GF-D8 (cell line): ENCODE measurements at regions not wholly inside any gene's neighbourhood (a gene's known extent, or its start where the extent isn't known, plus 50 kb on each side); places are given as distances from the start of the nearest gene placed in this dataset.

Source experiments
- DNase-seq: peaks from one replicate; lab custom pipeline; 2025; lab: John Stamatoyannopoulos, UW

DNA sequence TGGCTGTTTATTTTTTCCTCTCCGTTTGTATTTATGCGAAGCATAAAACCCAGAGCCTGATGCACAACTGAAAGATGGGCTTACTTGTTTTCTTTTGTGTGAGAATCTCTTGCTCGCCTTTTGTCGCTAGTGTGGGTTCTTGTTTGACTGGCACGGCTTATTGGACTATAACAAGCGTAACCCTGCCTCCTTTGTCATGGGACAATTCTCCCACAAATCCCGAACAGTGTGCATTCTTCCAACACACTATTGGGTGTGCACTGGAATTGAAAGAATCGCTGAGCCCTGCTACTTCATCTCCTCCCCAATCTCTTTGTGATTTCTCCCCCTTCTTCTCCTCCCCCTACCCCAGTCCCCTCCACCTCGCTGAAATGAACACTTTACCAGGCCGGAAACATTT lies 110.8 kb downstream of the ZIC5 start:
- no peak for DNase-seq

- DNase-seq, result no peak
Observed at GRCh38 chr13:99859178-99860177, 112.1 kb downstream of the ZIC5 start.

- DNase-seq, result no peak
Observed at GRCh38 chr13:99857738-99858137, 113.8 kb downstream of the ZIC5 start.

DNA sequence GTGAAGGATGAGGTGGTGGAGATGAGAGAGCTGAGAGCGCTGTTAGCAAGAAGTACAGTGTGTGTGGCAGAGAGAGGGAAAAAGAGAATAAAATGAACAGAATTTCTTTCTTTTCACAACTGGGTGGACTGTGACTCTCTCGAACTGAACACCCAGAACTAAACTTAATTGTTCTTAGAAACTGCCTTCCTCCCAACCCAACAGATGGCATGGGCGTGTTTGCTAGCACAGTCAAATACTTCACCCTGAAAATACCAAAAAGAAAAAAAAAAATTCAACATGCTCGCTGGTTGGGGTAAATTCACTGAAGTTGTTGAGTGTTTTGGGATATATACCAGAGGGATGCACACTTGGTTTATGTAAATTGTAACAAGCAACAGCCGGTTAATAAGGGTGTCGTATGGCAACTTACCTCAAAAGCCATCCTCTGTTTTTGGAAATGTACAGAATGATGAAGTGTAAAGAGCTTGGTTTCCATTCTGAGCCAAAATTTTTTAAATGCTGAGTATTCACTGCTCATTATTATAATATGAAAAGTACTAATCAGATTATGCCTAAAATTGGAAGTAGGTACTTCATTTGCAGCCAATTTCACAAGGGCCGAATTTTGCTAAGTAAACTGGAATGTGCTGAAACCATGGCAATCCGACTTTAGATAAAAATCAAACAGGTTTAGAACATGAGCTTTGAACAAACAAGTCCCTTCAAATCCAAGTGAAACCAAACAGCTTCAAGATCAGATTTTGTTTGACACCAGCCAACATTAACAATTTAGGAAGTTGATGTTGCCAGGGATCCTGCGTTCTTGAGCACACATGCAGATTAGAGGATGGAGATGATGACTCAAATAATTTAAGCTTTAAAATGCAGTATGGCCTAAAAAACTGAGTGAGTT lies 115.8 kb downstream of the ZIC5 start:
- DNase-seq, result no peak

DNA sequence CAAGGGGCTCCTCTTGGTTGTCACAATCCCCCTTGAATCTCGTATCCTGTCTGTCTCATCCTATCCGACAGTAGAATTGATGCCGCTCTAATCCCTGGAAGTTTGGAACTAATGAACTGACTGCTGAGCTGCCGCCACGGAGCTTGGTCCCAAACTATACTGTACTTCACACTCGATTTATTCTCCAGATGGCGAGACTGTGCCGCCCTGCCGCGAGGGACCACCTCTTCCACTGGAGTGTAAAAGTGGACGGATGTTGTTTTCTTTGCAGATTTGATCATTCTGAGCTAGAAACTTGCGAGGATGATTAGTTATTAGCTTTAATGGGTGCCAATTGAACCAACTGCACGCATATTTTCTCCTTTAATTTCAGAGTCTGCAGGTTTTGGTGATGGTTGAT lies 117.2 kb downstream of the ZIC5 start:
- no peak for DNase-seq

- DNase-seq, result no peak
Observed at GRCh38 chr13:99847318-99847750, 124.2 kb downstream of the ZIC5 start.

DNA sequence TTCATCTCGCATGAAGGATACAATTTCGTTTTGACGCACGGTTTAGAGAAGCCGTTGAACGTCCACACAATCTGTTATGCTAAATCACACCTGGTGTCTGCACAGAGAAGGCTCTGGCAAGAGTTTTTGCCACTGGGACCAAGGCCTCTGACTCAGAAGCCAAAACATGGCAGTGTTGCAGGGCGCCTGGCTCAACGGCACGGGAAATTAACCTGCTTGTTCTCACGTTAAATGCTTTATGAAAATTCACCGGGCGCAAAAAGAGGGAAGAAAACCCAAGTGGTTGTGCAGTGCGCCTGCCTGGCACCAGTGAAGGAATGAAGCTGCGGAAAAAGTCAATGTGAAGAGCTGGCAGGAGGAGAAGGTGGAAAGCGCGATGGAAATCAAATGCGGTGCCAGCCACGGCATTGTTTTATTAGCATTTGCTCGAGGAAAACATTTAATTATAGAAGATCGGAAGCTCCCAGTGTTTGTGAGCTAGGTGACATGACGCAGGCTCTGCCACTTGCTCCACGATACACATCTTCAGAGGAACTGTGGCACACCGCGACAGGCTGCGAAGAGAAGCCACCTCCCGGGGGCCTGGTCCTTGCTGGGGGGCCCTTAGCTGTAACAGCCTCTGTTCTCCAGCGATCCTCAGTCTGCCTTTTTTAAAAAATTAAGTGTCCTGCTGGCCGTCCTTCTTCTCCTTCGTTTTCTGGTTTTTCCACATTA lies 126.2 kb downstream of the ZIC5 start:
- DNase-seq, result no peak

DNA sequence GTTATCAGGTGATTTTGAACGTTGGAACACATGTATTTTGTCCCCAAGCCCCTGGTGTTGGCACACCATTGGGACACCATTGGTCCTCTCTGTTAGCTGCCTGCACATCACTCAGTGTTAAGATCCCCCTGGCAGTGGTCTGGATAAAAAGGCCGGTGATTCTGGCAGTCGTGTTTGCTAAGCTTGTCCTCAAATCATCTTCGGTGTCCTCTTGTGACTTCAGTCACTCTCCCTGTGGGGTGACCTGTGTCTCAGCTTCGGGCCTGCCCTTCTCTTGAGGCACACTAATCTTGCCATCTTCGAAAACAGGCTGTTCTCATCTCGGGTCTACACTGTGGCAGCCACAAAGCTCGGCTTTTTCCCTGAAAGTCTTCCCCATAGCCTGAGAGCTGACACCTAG lies 127.1 kb downstream of the ZIC5 start:
- DNase-seq, result no peak

GRCh38 chr13:99843872-99844271 lies 127.7 kb downstream of the ZIC5 start:
- DNase-seq, result no peak

GRCh38 chr13:99842405-99842804 lies 129.2 kb downstream of the ZIC5 start:
- DNase-seq, result no peak

DNA sequence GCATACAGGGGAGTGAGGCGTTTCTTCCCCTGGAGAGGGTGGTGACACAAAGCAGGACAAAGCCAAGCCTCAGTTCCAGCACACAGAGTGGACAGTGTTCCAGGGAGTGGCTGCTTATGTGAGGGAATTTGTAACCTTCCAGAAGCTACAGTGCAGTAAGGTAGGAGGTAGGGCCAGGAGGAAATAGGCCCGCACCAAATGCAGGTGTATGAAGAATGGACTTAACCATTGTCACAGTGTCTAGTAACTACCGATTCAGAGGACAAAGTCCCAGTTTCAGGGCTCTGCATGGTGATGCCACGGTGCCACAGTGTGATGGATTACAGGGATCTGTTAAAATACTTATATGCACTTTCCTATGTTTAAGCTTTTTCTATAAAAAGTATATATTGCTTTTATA lies 135.3 kb downstream of the ZIC5 start:
- no peak for DNase-seq

- no peak for DNase-seq
Observed at GRCh38 chr13:99835442-99835841, 136.1 kb downstream of the ZIC5 start.

GRCh38 chr13:99834246-99834645 lies 137.3 kb downstream of the ZIC5 start:
- DNase-seq, result no peak

GRCh38 chr13:99832347-99832746 lies 139.2 kb downstream of the ZIC5 start:
- no peak for DNase-seq

- no peak for DNase-seq
Observed at GRCh38 chr13:99830931-99831330, 140.6 kb downstream of the ZIC5 start.

GRCh38 chr13:99829593-99830239 lies 141.9 kb downstream of the ZIC5 start:
- DNase-seq, result no peak

DNA sequence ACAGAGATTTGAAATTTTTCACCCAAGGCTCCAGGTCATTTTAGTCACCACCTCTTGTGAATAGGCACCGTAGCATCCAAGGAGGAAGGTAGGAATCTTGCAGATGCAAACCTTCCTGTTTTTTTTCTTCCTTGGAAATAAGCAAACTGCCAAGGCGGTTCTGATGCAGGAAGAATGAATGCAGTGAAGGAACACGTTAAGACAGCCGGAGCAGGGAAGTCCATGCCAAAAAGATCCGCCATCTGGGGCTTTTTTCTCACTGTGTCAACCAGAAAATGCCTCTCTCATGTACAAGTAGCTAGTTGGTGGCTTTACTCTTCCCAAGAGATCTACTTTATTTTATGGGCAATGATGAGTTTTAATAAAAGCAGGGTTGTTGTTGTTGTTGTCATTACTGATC lies 142.4 kb downstream of the ZIC5 start:
- DNase-seq, result no peak

- no peak for DNase-seq
Observed at GRCh38 chr13:99828735-99829134, 142.8 kb downstream of the ZIC5 start.

- DNase-seq, result no peak
Observed at GRCh38 chr13:99828123-99828522, 143.4 kb downstream of the ZIC5 start.

DNA sequence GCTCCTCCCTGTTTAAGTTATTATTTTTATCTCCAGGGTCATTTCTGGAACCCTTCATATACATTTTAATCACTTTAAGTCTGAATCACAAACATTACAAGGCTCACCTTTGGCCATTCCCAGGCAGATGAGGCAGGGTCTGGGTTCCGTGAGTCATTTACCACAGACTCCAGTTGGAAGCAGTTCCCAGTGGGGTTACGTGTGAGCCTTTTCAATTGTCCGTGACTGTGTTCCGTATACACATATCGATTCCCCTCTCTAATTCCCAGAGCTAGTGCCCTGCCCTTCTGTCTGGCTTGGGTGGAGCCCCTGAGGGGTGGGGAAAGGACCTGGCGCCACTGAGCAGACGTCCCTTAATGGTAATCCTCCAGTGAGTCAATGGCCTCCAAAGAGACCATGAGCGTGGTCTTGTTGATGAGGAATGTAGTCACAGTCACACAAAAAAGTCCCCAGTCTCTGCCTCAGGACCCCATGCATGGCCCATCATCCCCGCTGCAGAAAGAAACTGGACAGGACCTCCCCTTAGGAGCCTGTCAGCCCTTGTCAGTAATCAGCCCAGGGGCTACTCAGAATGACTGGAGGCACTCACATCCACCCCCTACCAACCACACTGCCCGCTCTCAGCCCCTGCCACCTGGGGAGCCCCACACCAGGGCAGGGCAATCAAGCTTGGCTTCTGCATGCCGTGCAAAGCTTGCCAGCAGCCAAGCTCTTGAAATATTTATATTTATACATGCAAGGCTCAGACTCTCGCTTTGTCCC lies 144.4 kb downstream of the ZIC5 start:
- no peak for DNase-seq

DNA sequence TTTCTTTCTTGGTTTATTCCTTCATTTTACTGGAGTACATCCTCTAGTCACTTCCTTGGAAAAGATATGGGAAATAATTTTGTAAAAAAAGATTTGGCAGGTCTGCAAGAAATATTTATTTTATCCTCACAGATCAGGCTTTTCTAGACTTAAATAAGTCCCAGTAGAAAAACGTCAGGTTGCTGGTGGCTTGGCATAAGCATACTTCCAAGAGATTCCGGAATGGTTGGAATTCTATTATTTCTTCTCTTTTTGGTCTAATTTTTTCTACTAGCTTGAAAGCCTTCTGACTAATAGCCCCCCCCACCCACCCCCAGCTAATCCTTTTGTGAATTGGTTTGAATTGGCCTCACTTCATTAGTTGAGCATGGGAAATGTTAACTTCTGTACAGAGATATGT lies 147.6 kb downstream of the ZIC5 start:
- DNase-seq, result no peak
